ENCODE measurements at regions not wholly inside any gene's neighbourhood (a gene's known extent, or its start where the extent isn't known, plus 50 kb on each side); places are given as distances from the start of the nearest gene placed in this dataset.
"Not testable (repeated sequence)": the region's sequence is repeated elsewhere in the genome, so short reads cannot be mapped to it uniquely, and the experiment has no call there.

DNA sequence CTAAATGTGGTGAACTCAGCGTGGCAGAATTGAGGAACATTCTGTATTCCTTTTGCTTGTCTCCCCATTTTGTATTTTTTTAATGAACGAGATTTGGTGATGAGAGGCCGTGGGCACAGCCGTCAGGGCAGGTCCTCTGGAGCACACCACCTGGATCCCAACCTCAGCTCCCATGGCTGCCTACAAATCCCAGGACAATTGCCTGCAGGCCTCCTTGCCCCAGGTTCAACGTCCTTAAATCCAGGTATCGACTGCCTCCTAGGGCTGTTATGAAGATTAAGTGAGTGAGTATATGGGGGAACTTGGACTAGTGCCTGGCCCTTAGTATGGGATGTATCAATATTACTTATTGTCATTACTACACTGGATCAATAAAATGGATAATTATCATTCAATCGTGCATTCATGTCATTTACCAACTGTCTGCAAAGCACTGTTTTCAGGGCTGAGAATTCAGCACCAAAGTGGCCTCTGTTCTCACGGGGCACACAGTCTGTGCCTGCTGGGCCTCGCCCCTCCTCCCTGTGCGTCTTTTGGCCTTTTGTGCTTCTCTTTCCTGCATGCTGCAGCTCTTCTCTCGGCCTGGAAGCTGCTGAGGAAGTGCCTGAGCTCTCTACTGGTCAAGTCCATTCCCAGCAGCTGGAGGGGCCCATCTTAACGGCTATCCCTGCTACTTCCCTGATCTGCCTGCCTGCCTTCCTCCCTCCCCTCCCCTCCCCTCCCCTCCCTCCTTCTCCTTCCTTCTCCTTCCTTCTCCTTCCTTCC lies 1343.7 kb downstream of the BRD1 start:
- DNase-seq: no peak

DNA sequence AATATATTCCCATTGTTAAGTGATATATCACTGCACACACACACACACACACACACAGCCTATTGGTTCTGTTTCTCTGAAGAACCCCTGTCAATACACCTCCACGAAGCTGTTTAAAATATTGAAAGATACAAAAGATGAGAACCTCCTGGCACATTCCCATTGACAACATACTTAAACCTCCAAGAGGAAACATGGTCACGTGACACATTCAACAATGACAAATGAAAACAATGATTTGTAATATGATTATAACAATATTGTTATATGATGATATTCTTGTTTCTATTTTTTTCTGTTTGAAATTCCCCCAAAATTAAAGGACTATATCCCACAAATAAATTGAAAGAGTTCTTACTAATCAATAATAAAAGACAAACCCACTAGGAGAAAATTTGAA lies 1344.9 kb downstream of the BRD1 start:
- DNase-seq: no peak

DNA sequence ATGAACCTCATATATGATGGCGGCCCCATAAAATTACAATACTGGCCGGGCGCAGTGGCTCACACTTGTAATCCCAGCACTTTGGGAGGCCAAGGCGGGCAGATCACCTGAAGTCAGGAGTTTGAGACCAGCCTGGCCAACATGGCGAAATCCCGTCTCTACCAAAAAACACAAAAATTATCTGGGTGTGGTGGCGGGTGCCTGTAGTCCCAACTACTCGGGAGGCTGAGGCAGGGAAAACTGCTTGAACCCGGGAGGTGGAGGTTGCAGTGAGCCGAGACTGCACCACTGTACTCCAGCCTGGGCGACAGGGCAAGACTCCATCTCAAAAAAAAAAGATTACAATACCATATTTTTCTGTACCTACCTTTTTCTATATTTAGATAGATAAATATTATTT lies 1345.5 kb downstream of the BRD1 start:
- DNase-seq: not testable (repeated sequence)

DNA sequence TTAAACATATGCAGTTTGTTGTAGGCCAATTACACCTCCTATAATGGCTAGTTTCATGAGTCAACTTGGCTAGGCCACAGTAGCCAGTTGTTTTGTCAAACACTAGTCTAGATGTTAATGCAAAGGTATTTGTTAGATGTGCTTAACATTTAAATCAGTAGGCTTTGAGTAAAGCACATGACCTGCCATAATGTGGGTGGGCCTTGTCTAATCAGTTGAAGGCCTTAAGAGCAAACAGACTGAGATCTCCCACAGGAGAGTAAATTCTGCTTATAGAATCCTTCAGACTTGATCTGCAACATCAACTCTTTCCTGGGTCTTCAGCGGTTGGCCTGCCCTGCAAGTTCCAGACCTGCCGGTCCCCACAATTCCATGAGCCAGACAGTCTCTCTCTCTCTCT lies 1345.9 kb downstream of the BRD1 start:
- DNase-seq: no peak

DNA sequence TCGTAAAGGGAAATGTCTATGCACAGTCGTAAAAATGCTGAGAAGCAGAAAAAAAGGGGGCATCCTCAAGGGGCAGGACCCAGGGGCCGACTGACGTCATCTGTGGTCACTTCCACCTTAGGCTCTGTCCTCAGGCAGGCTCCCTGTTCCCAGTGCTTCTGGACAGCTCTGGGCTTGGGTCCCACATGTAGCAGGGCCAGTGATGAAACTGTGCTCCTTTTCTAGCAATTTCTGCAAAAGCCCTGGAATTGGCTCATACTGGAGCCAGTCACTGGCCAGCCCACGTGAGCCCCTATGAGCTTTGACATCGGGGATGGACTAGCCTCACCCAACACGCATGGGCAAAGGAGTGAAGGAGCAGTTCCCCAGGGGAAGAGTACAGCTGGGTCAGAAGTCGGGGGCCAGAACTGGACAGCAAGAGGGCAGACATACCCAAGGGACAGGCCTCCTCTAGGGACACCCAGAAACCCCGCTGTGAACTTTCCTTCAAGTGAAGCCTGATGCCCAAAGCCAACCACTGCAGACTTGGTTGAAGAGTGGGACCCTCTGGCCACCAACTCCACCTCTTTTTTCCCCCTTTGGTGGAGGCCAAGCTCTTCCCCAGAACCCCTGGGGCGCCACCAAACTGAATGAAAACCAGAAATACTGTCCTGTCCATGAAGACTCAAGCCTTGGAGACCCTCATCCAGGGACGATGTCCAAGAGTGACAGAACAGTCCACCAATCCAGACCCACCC lies 1349.0 kb downstream of the BRD1 start:
- no peak for DNase-seq

DNA sequence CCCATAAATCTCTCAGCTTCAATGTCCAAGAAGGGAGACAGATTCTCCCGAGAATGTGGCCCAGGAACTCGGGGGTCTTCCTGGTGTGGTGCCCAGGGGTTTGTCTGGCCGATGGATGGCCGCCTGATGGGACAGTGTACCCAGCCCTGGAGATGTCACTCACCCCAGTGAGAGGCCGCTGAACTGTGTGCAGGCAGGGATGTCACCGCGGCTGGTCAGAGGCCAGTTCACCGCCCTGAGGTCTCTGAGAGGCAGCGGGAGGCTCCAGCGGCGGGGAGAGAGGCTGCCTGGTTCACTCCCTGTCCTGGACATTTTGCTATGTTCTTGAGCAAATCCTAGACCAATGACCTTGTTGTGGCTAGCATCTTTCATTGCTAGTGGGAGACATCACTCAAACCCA lies 1349.5 kb downstream of the BRD1 start:
- DNase-seq: no peak

DNA sequence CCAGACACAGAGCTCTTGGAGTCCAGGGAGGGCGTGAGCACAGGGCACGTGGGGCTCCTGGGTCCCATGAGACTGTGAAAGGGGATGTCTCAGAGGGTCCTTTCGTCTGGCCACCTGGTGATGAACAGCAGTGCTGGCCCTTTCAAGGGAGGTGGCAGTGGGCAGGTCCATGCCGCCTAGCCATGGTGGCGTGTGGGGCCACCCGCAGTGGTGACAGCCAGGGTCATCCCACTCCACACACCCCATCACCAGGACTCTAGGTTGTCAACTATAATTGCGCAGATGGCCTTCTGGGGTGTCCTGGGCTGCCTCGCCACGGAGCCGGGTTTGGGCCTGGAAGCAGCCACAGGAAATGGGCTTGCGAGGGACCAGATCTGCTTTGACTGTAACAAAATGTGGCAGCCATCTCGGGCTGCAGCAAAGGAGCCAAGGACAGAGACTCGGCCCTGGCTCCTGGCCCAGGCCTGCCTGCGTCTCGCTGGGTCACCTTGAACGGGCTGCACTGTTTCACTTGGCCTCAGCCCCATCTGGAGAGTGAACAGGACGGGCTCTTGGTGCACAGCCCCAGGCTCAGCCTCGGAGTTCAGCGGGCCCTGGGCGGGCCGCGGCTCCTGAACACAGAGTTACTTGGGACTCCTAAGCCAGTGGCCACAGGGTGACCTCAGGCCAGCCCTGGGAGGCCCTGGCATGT lies 1350.5 kb downstream of the BRD1 start:
- no peak for DNase-seq

DNA sequence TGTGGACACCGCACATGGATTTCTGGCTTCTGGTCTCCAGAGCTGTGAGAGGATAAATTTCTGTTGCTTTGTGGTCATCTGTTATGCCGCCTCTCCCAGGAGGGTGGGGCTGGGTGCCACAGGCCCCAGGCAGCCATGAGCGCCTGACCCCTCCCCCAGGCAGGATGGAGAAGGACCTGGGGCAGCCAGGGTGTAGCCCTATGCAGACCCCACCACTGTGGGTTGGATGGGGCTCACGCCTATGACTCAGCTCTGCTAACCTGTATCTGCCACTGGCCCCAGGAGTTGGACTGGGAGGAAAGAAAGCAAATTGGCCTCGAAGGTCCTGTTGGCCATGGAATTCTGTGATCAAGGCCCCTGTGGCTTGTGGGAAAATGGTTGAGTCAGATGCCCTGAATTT lies 1351.1 kb downstream of the BRD1 start:
- DNase-seq: no peak

DNA sequence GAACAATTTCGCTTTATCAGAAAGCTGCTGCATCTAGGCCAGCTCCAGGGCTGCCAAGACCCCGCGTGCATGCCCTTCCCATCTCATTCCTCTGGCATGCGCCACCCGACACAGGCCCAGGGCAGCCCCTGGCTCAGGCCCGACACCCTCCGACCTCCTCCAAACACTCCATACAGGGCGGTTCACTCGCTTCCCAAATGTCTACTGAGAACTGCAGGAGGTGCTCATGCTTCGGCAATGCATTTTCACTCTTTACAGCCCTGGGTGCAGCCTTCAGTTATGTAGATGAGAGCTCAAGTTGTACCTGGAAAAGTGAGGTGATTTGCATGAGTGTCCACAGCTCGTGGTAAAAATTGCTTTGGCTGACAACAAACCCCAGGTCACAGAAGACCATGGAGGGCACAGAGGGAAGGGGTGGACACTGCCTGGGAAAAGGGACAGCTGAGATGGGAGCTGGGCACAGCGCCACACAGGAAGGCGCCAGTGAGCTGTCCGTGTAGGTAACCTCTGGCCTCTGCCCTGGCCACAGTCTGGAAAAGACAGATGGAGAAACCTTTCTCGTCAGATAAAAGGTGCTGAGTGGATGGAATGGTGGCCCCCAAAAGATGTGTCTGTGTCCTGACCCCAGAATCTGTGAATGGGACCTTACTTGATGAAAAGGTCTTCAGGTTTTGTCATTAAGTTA lies 1351.9 kb downstream of the BRD1 start:
- no peak for DNase-seq

DNA sequence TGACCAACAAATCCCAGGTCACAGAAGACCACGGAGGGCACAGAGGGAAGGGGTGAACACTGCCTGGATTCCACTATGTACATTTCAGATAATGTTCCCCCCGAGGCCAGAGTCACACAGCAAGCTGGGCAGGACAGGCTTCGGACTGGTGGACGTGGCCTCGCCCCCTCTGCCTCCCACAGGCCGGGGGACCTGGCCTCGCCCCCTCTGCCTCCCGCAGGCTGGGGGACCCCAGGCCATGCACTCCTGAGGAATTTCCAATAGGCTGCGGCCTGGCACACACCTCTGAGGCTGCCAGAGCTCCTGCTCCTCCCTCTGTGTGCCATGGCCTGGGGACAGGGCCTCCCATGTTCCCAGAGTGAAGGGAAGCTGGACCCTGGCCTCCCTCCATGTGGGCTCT lies 1352.8 kb downstream of the BRD1 start:
- DNase-seq: no peak

DNA sequence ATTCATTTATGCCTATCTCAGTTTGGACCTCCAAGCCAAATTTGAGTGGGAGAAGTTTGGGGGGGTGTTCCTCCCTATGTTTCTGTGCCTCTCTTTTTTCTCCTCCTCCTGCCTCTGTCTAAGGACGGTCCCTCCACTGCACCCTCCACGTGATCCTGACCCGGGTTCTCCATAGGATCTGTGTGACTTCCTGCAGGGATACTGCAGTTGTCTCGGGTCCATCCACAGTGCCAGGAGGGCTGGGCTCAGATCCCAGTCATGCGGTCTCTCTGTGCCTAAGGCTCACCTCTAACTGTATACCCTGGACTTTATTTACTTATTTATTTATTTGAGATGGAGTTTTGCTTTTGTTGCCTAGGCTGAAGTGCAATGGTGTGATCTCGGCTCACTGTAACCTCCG lies 1354.5 kb downstream of the BRD1 start:
- no peak for DNase-seq

DNA sequence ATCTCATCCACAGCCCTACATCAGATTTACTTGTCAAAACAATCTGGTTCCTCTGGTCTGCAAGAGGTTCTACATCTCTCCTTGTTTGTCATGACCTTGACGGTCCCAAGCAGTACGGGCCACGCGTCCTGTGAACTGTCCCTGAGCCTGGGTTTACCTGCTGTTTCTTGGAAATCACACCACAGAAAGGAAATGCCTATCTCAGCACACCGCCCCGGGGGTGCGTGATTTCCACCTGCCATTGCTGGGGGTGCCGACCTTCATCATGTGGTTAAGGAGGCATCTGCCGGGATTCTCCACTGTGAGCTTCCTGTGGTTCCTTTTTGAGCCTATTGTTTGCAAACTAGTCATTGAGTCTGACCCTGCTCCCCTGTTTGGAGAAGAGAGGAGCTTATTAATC lies 1363.4 kb downstream of the BRD1 start:
- DNase-seq: no peak

DNA sequence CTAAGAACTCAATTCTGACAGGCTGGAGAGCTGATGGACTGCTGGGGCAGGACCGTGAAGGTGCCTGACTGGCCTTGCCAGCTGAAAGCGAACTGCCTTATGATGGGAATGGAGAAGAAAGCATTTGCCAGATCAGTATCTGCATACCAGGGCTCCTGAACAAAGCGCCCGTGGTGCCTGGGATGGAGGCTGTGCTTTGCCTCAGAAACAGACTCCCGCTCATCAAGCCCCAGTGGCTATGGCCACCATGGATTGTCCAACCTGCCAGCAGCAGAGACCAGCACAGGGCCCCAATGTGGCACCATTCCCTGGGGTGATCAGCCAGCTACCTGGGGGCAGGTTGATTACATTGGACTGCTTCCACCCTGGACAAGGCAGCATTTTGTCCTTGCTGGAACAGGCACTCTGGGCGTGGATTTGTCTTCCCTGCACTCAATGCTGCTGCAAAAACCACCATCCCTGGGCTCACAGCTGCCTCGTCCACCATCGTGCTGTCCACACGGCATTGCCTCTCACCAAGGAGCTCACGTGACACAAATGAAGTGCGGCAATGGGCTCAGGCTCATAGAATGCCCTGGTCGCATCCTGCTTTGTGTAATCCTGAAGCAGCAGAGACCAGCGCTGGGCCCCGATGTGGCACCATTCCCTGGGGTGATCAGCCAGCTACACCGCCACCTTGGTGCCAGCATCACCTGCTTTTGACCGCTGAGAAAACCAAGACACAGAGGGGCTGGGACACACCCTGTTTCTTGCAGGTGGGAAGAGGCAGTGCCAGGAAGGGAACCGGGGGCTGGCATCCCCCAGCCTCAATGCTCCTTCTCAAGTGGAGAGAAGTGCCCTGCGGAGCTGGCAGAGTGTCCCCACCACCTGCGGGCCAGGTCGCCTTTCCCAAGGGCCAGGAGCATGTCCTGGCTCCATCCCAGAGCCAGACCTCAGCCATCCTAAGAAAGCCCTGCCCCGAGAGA lies 1367.5 kb downstream of the BRD1 start:
- no peak for DNase-seq

DNA sequence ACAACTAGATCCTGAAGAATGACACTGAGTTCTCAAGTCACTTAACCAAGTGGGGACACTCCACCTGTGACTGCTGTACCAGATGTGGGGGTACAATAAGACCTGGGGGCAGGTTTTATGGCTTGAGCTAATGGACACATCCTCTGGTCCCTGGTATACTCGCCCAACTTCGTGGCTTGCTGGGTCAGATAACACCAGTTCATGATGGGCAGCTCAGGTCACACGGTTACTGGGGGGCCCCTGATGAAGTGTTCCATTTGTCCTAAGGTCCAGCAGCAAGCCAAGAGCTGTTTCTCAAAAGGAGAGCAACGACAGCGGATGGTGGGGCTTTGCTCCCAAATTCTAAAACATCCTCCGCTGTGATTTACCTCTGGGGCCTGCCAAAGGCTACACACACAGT lies 1368.4 kb downstream of the BRD1 start:
- no peak for DNase-seq

DNA sequence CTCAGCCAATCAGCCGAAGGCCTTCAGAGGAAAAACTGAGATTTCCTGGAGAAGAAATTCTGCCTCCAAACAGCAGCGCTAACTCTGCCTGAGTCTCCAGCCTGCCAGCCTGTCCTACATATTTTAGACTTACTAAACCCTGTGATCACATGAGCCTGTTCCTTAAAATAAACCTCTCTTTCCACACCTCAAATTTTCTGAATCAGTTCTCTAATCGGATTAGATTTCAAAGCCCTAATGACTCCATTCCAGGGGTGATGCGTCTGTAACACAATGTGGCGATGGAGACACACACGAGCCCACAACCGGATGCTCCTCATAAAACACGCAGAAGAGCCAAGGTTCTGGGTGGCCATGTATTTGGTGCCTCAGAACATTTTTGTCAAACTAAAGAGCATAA lies 1371.2 kb downstream of the BRD1 start:
- no peak for DNase-seq

DNA sequence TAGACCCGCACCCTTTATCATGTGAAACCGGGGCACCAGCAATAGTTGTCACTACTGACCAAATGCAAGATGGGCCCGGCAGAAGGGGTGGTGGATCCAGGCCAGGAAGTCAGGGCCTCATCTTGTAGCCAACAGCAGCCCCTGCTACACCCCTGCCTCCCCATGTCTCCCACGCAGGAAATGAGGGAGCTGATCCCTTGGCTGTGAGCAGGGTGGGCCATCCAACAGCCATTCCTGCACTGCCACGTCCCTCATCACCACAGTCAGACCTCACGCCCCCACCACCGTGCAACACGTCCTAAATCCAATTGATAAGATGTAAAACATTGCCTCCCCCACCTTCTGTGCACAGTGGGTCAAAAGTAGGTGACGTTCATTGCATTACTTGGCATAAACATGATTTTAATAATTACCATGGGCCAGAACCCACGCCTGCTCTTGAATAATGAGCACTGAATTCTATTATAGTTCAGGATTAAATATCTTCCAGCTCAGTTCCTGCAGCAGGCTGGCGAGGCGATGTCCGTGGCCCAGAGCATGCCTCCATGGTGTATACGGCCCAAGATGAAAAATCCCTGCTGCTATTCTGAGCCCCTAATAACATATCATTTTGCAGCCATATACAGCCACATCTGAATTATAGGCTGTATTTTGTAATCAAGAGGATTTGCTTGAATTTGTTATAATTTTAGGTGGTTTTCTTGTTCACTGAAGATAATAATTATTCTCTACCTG lies 1373.8 kb downstream of the BRD1 start:
- no peak for DNase-seq

DNA sequence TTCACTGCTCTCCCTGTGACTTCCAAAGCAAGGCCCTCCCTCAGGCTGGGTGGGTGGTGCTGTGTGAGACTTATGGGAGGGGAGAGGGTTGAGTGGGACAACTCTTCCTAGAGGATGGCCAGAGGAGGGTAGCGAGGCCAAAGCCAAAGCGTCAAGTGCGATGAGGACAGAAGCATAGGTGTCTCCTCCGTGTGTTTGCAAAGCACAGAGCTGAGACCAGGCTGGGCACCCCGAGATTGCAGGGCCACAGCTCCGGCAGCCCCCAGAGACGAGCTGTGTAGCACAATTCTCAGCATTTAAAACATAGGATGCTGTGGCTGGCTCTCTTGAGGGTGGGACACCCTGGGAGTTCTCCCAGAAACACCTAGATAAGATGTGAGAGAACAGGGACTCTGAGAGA lies 1374.5 kb downstream of the BRD1 start:
- no peak for DNase-seq

DNA sequence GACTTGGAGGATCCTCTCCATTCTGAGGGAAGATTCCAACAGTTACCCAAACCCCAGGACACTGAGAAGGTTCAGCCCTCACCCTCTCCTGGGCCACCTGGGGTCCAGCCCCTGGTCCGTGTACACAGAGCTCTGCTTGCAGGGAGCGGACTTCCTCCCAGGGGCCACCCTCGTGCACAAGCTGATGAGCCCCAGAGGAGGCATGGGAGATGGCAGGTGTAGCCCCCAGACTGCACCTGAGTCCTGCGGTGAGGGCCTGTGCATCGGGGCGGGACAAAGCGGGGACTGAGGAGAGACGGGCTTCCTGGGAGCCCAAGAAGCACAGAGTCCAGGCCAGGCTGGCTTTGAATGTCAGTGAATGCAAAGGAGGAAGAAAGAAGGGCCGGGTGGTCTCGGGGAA lies 1374.9 kb downstream of the BRD1 start:
- DNase-seq: no peak

DNA sequence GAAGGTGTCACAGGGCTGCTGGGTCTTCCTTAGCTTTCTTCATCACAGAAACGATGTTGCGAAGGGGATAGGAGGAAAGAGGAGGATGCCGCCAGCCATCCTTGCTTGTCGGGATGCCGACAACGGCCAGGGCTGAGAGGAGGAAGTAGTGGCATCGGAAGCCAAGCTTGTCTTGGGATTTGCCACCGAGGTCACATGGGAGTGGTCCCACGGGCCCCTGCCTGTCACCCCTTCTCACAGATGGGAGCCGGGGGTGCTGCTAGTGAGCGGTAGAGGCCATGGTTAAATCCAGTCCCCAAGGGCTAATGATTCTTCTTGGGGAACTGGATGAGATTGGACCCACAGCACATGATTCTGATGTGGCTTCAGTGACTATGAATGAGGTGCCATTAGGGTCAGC lies 1375.8 kb downstream of the BRD1 start:
- no peak for DNase-seq

DNA sequence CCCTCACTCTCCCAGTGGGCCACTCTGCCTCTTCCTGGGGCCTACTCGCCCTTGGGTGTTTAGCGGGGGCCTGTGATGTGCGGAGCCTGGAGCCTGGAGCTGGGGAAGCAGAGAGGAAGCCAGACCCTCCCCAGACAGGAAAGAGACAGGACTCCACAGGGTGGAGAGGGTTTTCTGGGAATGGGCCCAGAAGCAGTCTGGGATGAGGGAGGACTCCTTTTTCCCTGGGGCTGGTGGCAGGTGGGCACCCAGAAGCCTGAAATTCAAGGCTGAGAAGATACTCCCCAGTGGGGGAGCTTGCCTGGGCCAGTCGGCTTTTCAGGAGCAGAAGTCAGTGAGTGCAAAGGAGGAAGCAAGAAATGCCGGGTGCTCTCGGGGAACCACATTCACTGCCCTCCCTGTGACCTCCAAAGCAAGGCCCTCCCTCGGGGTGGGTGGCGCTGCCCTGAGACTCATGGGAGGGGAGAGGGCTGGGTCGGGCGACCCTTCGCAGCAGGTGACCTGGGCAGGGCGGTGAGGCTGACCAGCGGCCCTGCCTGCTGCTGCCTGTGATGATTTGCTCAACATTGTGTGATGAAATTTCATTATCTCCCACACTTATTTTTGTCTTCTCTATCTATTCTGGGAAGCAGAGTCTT lies 1377.4 kb downstream of the BRD1 start:
- no peak for DNase-seq

All from hematopoietic multipotent progenitor cell treated with erythropoietin and hydrocortisone succinate and interleukin-3 and kit ligand, for 4 days (in vitro differentiated cells).